Transverse colon (tissue), 3 donors: ENCODE measurements at regions not wholly inside any gene's neighbourhood (a gene's known extent, or its start where the extent isn't known, plus 50 kb on each side); places are given as distances from the start of the nearest gene placed in this dataset.

ENCODE experiments used
- CTCF ChIP-seq, 5 experiments: fragments of 200-600 bp in 3 of 5; fragments of 450-650 bp in 2 of 5; sonication (generic) in 3 of 5; IDR thresholded peaks; 1 replicate in 2 of 5; 2 replicates in 3 of 5; pipeline ENCODE4 v1.5.1; 2016 to 2017; ENCODE audit warnings: antibody characterized with exemption in 5 of 5, inconsistent platforms in 3 of 5, mild to moderate bottlenecking in 2 of 5, moderate library complexity in 1 of 5
- POLR2A ChIP-seq: fragments of 450-650 bp; IDR thresholded peaks from one replicate; pipeline ENCODE4 v1.6.1; 2016; ENCODE audit warnings: antibody characterized with exemption, mild to moderate bottlenecking, moderate library complexity

GRCh38 chr1:29890201-29890959, 654.1 kb downstream of the PTPRU start:
- TF ChIP-seq CTCF (IDR thresholded peaks at IDR 0.05) (no peak), POLR2A (no peak)
